HTERT RPE-1 (cell line): ENCODE measurements at regions not wholly inside any gene's neighbourhood (a gene's known extent, or its start where the extent isn't known, plus 50 kb on each side); places are given as distances from the start of the nearest gene placed in this dataset.
"Not testable (repeated sequence)": the region's sequence is repeated elsewhere in the genome, so short reads cannot be mapped to it uniquely, and the experiment has no call there.

Experiments used
- in situ Hi-C: fragments of 300-500 bp; cut with MboI; formaldehyde crosslinking; loops from 4 replicates; pipeline ENCODE4 v1.14.3; 2020; ENCODE audit warnings: low sequenced_read_pairs

DNA sequence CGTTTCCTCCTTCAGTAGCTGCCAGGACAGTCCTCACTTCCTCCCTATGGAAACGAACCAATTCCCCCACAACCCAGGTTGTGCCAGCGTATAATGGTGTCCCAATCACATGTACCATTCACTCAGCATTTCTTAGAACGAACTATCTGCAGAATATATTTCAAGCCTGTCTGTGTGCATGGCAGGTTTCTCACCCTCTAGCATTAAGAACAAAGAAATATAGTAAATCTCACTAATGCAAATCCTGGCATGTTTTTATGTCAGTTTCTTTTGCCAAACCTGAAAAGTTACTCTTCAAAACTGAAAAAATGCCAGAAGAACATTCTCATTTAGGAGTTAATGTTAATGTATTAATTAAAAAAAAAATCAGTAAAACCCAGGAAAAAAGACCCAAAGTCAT lies 405.9 kb upstream of the KLF6 start:
- in situ Hi-C loops: no loop called here

DNA sequence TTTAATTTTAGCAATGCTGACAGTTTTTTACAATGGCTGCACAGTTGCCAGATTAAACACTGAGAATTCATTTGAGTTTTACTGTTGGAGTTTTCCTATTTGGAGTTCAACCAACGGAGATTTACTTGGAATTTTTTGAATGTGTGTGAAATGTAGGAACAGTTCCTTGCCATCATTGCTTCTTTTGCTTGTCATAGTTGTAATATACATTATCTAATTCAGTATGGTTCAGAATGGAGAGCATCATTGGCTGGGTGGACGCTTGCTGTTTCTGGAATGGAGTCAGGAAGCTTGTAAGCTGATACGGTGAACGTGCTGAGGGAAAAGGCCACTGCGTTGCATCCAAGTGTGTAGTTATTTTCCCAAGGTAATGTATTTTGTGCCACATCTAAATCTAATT lies 404.3 kb upstream of the KLF6 start:
- in situ Hi-C loops: no loop called here

DNA sequence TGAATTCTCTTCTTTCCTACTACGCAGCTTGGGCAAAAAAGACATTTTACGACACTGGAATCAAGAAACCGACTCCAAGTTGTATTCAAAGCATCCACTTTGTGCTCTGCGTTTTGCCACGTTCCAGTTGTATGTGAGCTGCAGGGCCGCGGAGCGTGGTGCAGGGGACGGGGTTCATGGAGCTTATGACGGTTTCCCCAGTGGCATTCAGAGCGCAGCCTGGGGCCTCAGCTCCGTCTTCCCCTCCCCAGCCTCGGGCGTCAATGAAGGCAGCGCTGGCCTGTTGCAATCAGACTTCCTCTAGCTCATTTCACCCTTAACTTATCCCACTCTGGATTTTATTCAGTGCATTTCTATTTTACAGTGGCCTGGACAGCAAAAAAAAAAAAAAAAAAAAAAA lies 403.4 kb upstream of the KLF6 start:
- in situ Hi-C loops: no loop called here

DNA sequence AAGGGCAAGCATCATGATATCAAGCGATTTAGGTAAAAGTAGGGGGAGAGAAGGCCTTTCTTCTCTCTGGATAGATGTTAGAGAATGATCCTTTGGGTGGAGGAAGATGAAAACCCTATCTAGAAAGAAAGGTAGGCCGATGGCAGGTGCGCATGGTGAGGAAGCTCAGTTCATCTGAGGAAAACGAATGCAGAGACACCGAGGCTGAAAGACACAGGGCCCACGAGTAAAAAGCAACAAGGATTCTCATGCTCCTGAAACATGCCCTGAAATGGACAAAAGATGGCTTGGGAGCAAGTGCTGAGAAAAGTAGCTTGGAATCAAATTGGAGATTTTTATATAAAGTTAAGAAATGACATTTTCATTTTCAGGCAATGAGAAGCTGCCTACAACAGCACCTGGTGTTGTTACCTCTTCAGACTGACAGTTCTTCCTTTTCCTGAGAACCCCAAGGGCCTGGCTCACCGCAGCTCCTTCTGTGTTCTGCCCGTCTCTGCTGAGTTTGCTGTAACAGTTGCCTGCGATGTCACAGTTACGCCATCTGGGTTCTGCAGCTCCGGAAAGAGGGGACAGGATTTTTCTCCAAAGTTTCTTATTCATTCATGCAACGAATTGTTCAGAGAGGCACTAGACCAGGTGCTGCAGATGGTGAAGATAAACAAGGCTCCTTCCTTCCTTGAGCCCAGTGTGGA lies 402.0 kb upstream of the KLF6 start:
- in situ Hi-C loops: no loop called here

DNA sequence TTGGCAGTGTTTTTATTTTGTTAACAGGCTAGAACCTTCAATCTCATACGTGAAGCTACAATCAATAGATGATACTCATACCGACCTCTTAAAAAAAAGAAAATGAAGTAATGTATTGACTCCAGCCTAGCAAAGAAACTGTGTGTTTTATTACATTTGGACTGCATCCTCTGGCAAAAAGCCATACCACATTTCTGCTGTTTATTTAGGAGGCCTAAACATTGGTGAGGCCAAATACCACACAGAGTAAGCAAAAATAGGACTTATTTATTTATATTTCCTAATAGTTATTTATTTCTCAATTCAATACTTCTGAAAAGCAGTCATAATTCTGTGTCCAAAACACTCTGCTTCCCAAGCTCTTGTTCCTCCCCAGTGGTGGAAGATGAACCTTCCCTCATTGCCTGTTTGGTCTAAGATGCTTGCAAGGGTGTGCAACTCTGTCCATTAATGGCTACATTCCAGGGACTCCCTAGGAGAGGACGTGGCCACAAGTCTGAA lies 398.8 kb upstream of the KLF6 start:
- in situ Hi-C loops: no loop called here

DNA sequence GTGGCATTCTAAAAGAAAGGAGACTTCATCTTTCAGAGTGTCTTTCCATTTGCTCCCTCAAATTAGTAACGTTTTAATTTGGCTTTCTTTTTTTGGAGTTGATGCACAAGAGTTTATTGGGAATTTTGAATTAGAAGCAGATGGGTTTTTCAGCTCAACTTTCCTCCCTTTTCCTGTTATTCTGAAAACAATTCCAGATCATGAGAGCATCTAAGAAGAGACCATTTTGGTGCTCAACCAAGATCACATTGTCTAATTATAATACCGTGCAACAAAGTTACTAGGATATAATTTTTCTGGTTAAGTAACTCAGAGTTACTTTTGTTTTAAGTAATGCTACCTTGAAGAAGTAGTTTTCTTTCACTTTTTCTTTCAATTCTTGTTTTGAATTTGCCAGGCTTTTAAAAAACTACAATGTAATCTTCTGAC lies 396.6 kb upstream of the KLF6 start:
- in situ Hi-C loops: no loop called here

DNA sequence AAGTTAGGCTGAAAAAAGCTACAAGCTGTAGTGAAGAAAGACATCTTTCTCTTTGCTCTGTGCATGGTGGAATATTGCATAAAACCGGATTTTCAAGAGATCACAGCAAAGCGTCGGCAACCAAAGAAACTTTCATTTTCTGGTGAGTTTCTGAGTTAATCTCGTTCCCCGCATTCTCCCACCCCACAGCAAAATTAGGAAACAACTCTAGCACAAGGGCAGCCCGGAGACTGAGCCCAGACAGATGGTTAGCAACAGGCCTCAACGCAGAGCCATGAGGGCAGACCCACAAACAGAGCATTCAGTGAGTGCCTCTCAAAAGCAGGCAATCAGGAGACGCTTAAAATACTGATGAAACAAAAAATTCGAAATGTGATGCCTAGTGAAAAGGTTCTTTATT lies 396.1 kb upstream of the KLF6 start:
- in situ Hi-C loops: no loop called here

DNA sequence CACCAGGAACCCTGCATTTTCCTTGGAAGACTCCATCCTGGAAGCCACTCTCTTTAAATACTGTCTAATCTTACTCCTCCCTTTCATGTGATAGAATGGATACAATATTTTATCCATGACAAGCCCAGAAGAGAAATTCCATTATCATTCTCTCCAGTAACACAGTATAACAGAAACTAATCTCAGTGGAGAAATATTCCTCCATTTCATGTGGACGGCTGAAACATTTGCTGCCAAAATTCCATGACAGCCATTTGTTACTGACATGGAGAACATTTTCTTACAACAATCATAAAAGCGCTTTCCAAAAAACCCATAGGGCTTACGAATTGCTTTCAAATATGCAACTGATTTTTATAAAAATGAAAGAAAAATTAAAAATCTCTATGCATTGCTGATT lies 392.8 kb upstream of the KLF6 start:
- in situ Hi-C loops: no loop called here

DNA sequence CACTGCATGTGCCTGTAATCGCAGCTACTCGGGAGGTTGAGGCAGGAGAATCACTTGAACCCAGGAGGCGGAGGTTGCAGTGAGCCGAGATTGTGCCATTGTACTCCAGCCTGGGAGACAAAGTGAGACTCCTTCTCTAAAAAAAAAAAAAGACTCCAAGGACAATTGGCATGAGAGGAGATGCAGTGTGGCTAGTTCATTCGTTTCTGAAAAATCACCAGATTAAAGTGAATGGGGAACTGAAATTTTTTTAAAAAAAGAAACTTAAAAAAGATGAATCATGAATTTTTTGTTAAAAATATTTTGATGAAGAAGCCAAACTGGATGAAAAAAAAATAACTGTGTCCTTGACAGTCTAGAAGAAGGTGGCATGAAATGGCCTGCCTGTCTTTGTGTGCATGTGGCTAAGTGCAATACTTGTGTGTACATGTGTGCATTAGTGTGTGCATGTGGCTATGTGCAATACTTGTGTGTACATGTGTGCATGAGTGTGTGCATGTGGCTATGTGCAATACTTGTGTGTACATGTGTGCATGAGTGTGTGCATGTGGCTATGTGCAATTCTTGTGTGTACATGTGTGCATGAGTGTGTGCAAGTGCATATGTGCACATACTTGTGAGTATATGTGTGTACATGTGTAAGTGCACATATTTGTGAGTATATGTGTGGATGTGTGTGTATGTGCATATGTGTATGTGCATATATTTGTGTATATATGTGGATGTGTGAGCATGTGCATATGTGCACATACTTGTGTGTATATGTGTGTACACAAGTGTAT lies 391.7 kb upstream of the KLF6 start:
- in situ Hi-C loops: no loop called here

DNA sequence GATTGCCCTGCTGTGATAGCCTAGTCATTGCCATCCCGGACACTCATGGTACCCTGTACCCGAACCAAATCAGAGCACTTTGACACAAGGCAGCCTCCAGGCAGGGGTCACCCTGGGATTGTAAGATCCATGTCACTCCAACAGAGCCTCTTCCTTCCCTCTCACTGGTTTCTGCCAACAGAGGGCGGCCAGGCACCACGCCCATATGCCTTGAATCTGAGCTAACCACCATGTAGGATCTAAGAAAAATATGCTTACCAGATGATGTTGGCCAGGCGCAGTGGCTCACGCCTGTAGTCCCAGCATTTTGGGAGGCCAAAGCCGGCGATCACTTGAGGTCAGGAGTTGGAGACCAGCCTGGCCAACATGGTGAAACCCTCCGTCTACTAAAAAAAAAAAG lies 389.2 kb upstream of the KLF6 start:
- in situ Hi-C loops: no loop called here

DNA sequence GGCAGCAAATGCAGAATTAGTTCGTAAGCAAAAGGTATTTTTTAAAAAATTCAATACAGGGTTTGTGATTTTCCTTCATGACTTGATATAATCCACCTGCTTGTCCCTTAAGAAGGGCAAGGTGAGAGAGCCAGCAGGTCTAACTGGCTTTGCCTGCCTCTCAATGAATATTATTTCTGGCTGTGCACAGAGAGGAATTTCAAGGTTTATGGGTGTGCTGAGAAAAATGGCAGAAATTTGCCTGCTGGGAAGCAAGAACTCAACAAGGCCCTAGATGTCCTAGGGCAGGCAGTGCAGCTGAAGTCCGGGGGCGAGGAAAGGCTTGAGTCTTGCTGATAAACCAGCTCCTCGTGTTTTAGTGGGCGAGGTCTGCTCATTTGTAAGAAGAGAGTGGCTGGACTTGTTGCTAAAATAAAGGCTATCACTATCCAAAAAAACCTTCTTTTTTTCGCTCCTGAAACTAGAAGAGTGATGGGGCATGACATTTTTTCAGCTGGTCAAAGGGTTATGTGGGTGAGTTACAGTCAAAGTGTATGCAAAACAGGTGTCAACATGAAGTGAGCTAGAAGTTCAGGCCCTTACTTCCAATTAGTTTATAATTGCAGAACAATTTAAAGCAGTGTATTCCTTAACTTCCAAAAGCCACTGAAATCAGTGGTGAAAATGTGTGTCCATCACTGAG lies 385.8 kb upstream of the KLF6 start:
- in situ Hi-C loops: no loop called here

DNA sequence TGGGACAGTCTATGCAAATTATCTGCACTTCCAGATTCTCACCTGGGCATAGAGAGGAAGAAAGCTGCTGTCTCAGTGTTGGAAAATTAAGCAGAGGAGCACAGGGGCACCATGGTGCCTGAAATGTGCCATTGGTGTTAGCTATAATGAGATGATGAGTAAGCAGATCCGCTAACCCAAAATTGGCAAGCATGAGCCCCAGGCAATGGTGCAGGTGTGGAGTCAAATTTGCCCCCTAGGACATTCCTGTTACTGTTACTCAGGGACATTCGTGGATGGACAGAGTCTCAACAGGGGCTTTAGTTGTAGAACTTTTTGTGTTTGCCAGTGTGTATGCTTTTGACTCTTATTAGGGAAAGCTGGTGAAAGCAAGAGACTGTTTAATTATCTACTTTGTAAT lies 385.2 kb upstream of the KLF6 start:
- in situ Hi-C loops: no loop called here

DNA sequence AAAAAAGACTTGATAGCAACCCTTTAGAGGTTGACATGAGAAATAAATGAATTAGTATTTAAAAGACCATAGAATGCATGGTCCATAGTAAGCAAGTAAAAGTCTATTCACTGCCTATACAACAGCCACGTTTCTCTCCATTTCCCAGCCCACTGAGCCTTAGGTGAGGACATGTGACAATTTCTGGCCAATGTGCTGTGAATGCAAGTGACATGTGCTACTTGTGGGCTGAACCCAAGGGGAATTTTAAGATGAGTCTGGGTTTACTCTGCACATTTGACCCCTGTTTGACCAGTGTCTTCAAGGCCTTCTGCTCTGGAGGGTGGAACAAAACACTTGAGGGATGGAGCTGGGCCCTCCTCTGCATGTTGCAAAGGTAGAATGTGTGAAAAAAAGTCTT lies 384.4 kb upstream of the KLF6 start:
- in situ Hi-C loops: no loop called here

DNA sequence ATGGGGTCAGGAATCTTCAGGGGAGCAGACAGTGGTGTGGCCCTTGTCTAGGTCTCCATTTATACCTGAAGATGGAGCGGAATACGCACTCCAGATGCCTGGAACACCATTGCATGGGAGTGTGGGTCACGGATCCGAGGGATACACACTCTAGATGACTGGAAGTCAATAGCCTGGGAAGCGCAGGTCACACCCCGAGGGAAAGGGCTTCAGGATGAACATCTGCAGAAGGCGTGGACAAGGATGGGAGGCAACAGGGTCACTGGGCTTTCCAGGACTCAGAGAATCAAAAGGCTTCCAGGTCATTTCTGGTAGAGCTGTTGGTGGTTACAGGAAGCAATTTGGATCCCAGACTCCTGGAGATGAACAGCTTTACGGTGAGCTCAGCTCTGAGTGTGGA lies 382.2 kb upstream of the KLF6 start:
- in situ Hi-C loops: no loop called here

DNA sequence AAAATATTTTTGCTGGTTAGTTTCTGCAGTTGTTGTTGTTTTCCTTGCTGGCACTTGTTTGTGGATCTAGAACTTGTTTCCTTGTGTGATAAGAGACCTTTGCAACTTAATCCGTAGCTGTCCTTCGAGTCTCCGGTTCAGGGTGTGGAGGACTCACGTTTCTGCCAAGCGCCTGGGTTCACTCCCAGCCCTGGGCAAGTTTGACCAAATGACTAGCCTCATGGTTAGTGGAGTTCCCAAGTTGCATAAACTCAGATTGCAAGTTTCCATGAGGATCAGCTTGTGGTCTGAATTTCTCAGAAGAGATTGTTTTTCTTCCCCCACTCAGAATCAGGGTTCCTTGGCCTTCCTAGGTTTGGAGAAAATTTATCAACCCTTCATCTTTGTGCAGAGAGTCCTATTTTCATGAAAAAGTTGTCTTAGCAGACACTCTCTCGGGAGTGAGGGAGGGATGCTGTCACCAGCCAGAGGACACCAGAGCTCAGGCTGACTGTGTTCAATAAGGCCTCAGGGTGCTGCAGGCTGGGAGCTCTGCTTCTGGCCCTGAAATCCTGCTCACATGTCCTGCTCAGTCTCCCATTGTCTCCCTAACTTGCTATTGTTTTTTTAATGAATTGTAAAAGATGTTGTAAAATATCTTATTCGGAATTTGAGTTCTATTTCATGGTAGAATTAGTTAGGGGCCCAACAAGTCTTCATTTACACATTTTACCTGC lies 377.7 kb upstream of the KLF6 start:
- in situ Hi-C loops: no loop called here

DNA sequence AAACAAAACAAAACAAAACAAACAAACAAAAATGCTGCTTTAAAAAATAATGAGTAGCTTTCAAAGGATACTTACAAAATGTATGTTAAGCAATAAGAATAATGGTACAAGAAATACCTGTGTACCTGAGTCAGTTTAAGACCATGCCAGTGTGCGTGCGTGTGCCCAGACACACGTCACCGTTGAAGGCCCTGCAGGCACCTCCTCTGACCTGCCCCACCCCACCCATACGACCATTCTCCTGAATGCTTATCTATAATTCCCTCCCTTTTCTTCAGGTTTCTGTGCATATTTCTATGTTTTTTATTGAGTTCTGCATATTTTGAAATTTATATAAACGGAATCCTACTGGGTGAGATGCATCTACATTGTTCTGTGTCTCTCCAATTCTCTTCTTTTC lies 374.2 kb upstream of the KLF6 start:
- in situ Hi-C loops: no loop called here

DNA sequence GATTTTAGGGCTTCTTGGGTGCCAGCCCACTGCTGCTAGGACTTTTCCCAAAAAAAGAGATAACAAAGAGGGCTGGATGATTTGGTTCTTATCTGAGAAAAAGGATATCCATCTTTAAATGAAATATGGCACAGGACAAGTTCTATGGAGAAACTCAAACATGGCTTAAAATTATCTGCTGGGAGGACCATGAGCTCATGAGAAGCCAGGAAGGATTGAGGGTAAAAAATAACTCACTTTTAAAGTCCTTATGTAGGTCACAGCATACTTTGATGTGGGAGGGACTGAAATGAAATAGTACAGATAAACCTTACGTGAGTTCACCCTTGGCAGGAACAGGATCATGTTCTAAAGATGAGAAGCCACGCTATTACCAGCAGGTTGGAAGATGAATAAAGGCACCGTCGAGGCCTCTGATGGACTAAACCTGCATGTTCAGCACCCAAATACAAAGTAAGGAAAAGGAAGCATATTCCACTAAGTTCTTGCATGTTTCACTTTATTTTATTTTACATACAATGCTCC lies 369.2 kb upstream of the KLF6 start:
- in situ Hi-C loops: no loop called here

DNA sequence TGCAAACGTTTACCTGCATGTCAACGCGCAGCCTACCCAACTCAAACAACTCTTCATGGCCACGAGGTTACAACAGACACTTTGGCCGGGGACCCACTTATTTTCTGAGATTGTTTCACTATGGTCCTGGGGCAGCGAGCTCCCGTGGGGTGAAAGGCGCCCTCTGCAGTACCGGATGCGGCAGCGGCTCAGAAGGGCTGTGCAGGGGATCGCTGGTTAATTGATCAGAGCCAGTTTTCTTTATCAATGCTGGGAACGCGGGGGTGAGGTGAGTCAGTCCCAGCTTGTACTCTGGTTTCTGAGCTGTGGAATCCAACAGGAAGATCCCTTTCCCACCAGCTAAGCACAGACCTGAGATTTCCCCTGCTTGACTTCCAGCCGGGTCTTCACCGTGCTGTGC lies 366.5 kb upstream of the KLF6 start:
- in situ Hi-C loops: no loop called here

DNA sequence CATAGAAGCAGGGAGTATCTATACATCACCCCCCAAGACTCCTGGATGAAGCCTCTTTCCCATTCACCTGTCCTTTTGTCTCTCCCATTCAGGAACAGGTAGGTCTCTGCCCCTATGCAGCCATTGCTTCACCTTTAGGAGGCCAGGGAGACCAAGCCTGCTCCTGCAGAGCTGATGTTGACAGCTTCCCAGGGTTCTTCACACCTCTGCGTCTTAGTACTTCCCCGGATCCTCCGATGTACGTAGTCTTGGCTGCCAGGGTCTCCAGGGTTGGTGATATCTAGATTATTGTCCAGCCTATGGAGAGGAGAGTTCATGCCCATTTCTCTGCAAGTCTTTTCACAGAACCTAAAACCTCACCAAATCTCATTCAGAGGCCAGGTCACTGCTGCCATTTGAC lies 365.7 kb upstream of the KLF6 start:
- in situ Hi-C loops: no loop called here

DNA sequence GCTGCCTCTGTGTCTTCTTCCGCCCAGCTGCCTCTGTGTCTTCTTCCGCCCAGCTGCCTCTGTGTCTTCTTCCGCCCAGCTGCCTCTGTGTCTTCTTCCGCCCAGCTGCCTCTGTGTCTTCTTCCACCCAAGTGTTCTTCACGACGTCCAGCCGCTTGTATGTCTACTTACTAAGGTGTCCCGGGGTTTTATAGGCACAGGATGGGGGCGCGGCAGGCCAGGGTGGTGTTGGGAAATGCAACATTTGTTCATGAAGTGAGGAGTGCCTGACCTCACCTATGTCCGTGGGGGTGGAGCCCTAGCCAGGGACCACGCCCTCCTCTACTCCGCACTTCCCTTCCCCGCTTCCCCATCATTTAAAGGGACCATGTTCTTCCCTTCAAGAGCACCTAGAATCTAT lies 364.5 kb upstream of the KLF6 start:
- in situ Hi-C loops: not testable (repeated sequence)

DNA sequence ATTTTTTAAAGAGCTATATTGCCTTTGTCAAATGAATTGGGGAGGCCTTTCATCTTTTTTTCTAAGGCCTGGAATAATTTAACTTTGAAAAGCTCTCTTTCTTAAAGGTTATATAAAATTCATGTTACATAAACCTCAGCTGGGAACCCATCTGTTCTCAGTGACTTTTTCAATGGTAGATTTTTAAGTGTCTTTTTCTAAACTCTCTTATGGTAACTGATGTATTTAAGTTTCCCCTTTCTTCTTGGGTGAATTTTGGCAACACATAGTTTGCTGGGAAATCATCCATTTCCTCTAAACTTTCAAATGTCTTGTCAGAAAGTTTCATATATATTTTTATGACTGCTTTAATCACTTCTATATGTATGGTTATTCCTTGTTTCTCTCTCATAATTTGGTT lies 362.2 kb upstream of the KLF6 start:
- in situ Hi-C loops: no loop called here
